NCI-H460 (cell line): ENCODE measurements at regions not wholly inside any gene's neighbourhood (a gene's known extent, or its start where the extent isn't known, plus 50 kb on each side); places are given as distances from the start of the nearest gene placed in this dataset.
"Not testable (repeated sequence)": the region's sequence is repeated elsewhere in the genome, so short reads cannot be mapped to it uniquely, and the experiment has no call there.

Source experiments
- DNase-seq: peaks from one replicate; pipeline ENCODE4 v3.0.0-alpha.2; 2016; ENCODE audit warnings: low read depth; ENCODE audit errors: extremely low read depth

- DNase-seq, result no peak
These were observed 778.3 kb downstream of the TRIB2 start for GRCh38 chr2:13495051-13495450.

DNA sequence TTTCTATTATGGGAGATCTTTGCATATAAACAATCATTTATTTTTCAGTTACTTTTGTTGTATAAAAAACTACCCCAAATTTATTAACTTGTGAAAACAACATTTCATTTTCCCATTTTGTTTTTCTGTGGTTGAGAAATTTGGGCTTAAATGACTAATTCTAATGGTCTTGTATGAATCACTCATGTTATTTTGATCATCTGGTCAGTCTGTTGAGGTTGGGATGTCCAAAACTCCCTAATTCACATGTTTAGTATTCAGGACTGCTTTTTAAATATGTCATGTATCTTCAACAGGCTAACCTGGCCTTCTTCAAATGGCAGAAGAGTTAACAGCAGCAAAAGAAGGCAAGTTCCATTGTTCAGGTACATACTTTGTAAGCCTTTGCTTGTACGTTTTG is 788.1 kb downstream of the TRIB2 start:
- DNase-seq, result no peak

DNA sequence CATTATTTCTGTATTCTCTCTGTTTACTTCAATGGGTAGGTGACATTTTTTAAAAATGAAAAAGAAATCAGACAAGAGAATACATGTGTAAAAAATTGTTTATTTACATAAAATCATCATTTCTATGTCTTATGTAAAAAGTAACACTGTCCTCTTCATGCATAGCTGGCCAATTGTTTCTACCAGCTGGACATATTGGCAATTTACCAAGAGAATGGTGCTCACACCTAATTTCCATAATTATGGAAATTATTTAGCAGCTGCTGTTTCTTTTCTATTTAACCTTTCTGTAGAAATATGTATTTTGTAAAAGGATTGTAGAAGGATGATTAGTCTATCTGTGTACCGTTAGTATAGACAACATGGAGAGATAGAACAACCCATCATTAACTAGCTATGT is 791.9 kb downstream of the TRIB2 start:
- no peak for DNase-seq

DNA sequence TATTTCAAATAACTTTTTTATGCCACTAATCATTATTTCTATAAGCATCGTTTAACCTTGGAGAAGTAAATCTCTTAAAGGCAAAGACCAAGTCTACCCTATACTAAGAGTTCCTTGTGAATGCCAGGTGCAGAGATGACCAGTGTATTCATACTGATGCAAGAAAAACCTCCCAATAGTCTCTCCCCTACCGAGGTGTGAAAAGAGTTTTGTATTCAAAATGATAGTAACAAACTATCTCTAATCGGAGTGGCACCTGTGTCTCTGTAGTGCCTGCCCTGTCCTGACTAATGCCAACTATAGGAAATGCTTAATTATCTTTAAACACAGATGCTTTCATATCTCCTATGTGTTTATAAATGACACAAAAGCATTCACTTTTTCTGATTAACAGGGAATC is 798.5 kb downstream of the TRIB2 start:
- no peak for DNase-seq

GRCh38 chr2:13522096-13522495 is 805.4 kb downstream of the TRIB2 start:
- DNase-seq, result no peak

- DNase-seq, result no peak
These were observed 806.4 kb downstream of the TRIB2 start for GRCh38 chr2:13522917-13523821.

DNA sequence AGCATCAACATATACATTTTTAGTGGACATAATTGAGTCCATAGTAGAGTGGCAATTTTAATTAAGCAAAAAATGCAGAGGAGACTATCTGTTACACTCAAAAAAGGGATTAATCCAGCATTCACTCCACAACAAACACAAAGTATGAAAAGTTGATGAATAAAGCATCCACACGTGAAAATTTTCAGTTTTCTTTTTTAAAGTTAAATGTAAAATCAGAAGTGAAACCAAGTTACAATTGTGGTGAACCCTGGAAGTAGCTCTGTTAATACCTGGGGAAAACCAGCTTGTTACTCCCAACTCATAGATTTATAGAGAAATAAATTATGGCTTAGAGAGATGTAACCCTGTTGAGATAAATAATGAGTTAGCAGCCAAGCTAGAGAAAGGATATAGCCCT is 807.8 kb downstream of the TRIB2 start:
- no peak for DNase-seq

DNA sequence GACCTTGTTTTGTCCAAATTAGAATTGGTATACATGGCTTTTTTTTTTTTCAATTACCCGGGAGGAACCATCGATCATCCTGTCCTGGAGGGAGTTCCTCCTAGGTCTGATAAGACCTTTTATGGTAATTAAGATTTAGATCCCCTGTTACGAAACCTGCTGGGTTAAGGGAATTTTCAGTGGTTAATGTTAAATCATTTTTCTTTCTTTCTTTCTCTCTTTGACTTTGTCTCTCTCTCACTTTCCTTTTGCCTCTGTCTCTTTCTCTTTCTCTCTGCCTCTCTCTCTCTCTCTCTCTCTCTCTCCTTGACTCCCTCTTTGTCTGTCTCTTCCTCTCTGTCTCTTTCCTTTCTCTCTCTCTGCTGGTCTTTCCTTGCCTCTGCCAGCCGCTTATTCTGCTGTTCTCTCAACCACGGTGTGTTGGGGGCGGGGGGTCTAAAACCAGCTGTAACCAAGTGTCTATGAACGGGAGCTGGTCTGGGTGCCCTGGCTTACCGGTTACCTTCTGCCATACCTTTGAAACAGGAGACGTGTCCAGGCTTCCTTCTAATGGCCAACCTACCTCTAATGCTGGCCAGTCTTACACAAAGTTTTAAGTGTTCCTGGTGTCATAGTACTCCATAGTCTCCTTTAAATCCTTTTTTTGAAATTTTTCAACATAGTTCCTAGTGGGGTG is 815.1 kb downstream of the TRIB2 start:
- DNase-seq, result not testable (repeated sequence)

GRCh38 chr2:13532781-13533523 is 816.2 kb downstream of the TRIB2 start:
- DNase-seq, result not testable (repeated sequence)

- no peak for DNase-seq
These were observed 816.8 kb downstream of the TRIB2 start for GRCh38 chr2:13533524-13533922.

- DNase-seq, result no peak
These were observed 820.2 kb downstream of the TRIB2 start for GRCh38 chr2:13536941-13537340.

DNA sequence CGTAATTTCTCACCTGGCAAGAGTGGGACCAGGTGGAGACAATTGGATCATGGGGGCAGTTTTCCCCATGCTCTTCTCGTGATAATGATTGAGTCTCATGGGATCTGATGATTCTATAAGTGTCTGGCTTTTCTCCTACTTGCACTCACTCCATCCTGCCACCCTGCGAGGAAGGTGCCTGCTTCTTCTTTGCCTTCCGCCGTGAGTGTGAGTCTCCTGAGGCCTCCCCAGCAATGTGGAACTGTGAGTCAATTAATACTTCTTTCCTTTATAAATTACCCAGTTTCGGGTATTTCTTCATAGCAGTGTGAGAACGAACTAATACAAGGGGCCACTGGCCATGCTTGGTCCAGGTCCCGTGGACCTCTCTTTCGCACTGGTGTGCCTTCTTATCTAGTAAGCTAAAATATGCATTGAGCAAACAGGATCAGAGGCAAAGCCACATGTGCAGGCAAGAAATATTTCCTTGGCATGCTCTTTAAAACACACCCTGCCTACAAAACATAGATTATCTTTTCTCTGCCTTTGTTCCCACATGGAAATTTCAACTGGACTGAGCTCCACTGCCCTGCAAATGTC is 821.1 kb downstream of the TRIB2 start:
- DNase-seq, result no peak

DNA sequence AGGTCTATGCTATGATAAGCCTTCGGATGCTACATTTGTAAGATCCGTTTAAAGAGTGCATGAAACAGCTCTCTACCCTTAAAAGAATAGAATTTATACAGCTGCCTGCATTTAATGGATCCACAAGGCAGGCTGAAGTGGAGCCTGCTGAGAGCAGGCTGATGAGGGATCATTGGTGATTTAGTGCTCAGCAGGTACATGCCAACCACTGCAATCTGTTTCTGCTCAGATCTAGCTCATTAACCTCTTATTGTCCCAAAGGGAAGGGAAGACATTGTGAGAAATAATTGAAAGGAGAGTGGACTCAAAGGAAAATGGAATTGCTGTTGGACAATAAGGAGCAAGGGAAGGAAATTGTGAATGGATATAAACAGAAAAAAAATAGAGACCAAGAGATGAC is 822.6 kb downstream of the TRIB2 start:
- no peak for DNase-seq

DNA sequence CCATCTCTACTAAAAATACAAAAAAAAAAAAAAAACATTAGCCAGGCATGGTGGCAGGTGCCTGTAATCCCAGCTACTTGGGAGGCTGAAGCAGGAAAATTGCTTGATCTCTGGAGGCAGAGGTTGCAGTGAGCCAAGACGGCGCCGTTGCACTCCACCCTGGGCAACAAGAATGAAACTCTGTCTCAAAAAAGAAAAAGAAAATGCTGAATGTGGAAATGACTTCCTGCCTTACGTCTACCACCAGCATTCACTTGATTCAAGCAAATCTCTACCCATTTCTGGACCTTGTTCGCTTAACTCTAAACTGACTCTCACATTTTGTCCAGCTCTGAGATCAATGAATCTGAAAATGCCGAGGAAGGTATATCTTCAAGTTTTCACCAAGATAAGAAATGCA is 825.3 kb downstream of the TRIB2 start:
- no peak for DNase-seq

DNA sequence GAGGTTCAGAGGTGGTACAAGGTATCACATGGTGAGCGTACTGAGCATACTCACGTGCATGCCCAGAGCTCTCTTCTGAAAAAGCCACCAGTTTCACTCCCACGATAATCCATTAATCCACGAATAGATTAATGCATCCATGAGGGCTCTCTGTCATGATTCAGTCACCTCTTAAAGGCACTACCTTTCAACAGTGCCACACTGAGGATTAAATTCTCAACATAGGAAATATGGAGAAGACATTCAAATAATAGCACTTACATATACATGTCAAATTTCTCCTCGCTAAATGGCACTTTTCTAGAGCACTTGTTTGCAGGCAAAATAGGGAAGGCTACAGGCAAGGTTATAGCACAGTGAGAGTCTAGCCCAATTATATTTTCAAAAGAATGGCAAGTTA is 825.9 kb downstream of the TRIB2 start:
- no peak for DNase-seq

- no peak for DNase-seq
These were observed 826.8 kb downstream of the TRIB2 start for GRCh38 chr2:13543550-13543949.

GRCh38 chr2:13545320-13545719 is 828.6 kb downstream of the TRIB2 start:
- DNase-seq, result no peak

DNA sequence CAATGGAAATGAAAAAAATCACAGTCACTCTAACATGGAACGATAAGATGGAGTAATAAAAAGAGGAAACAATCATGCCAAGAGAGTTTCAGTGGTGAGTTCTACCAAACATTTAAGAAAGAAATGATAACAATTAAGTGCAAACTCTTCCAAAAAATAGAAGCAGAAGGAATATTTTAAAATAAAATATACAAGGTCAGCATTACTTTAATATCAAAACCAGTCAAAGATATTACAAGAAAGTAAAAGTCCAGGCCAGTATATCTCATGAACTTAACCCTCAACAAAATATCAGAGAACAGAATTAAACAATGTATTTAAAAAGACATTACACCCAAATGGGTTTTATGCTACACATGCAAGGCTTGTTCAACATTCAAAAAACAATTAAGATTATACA is 829.4 kb downstream of the TRIB2 start:
- no peak for DNase-seq

DNA sequence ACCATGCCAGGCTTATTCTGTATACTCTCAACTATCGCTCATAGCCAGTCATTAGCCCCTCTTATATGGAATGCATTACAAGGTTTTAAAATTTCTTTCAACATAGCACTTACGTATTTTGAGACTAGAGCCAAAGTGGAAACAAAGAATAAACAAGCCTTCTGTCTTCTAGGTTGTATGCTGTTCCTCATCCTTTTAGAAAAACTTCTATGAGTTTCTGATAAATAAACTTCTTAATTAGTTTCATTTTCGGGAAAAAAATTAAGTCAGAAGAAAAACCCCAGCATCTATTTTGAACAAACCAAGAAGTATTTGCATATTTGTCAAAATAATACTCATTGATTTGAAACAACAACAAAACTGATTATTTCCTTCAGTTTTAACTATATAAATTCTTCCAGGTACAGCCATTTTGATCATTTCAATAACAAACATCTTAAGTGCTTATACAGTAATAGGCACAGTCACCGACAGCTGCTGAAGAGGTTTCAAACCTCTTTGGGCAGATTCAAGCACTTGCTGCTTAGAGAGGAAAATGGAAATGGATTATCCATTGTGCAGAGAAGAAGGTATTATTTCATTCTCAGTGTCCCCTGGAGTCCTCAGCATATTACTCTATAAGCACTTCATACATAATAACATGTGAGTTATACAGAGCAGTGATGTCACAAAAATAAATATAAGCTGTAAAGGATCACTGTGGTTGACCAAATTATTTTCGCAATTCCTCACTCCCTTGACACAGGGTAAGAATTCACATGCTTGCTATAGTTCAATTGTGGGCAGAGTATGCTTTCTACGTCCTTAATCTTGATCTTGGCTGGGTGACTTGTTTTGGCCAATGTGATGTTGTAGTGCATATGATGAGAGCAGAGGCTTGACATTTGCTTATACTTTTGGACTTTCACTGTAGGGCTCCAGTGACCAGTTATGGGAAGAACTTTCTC is 833.8 kb downstream of the TRIB2 start:
- peak; percentile 56 for DNase-seq

DNA sequence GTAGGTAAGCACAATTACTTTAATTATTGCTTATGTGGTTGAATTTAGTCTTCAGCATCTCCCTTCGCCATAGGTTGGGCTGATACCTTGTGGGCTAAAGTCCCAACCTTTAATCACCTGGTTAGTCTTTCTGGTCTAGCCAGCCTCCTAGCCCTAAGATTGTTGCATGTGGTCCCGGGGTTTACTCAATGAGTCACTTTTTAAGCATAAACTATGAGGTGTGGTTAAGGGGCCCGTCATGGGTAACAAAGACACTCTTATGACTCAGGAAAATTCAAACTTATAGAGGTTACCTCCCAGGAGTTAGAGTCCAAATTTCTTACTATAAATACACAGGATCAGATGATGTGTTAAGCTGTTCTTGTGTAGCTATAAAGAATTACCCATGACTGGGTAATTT is 841.6 kb downstream of the TRIB2 start:
- DNase-seq, result peak; percentile 45
